HEK293 (cell line): ENCODE measurements at regions not wholly inside any gene's neighbourhood (a gene's known extent, or its start where the extent isn't known, plus 50 kb on each side); places are given as distances from the start of the nearest gene placed in this dataset.

Source experiments
- CTCF ChIA-PET: fragments of 350-600 bp; formaldehyde crosslinking; extraction: SDS; loops from one replicate; lab custom pipeline; 2021; ENCODE audit warnings: antibody characterized with exemption; lab: Yijun Ruan, JAX
- POLR2A ChIA-PET: fragments of 300-600 bp; formaldehyde crosslinking; extraction: SDS; loops from one replicate; lab custom pipeline; 2020; ENCODE audit warnings: antibody characterized with exemption, inconsistent platforms; lab: Yijun Ruan, JAX
- H3K27ac ChIP-seq: fragments of 200-500 bp; sonication (Bioruptor generic); 2 replicates; pipeline ENCODE4 v1.5.1; 2014; ENCODE audit warnings: low read depth, low read length, control low read depth, inconsistent platforms; ENCODE audit errors: extremely low read depth
- H3K36me3 ChIP-seq, 2 experiments: fragments of 200-500 bp in 1 of 2; sonication (Bioruptor generic) in 1 of 2; 1 replicate in 1 of 2; 2 replicates in 1 of 2; pipeline ENCODE4 v1.5.1; 2014 to 2017; ENCODE audit warnings: inconsistent platforms in 2 of 2, low read length in 2 of 2; ENCODE audit not compliant: control insufficient read depth in 2 of 2, insufficient read depth in 1 of 2
- H3K4me1 ChIP-seq: fragments of 200-500 bp; sonication (Bioruptor generic); 2 replicates; pipeline ENCODE4 v1.5.1; 2014; ENCODE audit warnings: mild to moderate bottlenecking, low read length, inconsistent platforms; ENCODE audit not compliant: control insufficient read depth, insufficient read depth
- H3K4me3 ChIP-seq: 2 replicates; pipeline ENCODE4 v1.5.1; 2011; ENCODE audit warnings: low read depth, mild to moderate bottlenecking, control low read depth, low read length, moderate library complexity
- H3K9me3 ChIP-seq: fragments of 200-500 bp; sonication (Bioruptor generic); 2 replicates; pipeline ENCODE4 v1.5.1; 2014; ENCODE audit warnings: low read depth, low read length, inconsistent platforms; ENCODE audit not compliant: control insufficient read depth, insufficient read depth
- HOXA7 ChIP-seq: sonication (generic); formaldehyde crosslinking; IDR thresholded peaks from 2 replicates; pipeline ENCODE4 v1.8.1; 2022; ENCODE audit warnings: missing genetic modification reagents, borderline replicate concordance
- INSM2 ChIP-seq: fragments of 450-650 bp; formaldehyde crosslinking; IDR thresholded peaks from 2 replicates; pipeline ENCODE4 v1.5.1; 2016; ENCODE audit warnings: missing biosample characterization, missing genetic modification characterization
- KLF7 ChIP-seq: fragments of 450-650 bp; formaldehyde crosslinking; IDR thresholded peaks from 2 replicates; pipeline ENCODE4 v1.5.1; 2016; ENCODE audit warnings: missing biosample characterization, missing genetic modification characterization, borderline replicate concordance
- PRDM1 ChIP-seq: fragments of 450-650 bp; formaldehyde crosslinking; IDR thresholded peaks from 2 replicates; pipeline ENCODE4; 2016; ENCODE audit warnings: missing biosample characterization, missing genetic modification characterization
- PRDM10 ChIP-seq: fragments of 450-650 bp; formaldehyde crosslinking; IDR thresholded peaks from 2 replicates; pipeline ENCODE4 v1.5.1; 2016; ENCODE audit warnings: missing biosample characterization, missing genetic modification characterization
- REPIN1 ChIP-seq: fragments of 450-650 bp; formaldehyde crosslinking; IDR thresholded peaks from 2 replicates; pipeline ENCODE4 v1.5.1; 2017; ENCODE audit warnings: missing biosample characterization, missing genetic modification characterization, low read depth
- SCRT1 ChIP-seq: fragments of 450-650 bp; formaldehyde crosslinking; IDR thresholded peaks from 2 replicates; pipeline ENCODE4 v1.5.1; 2016; ENCODE audit warnings: missing biosample characterization, missing genetic modification characterization, borderline replicate concordance
- SETDB1 ChIP-seq: IDR thresholded peaks from one replicate; pipeline ENCODE4 v1.6.1; 2017; ENCODE audit warnings: mild to moderate bottlenecking, low read length, moderate library complexity, mixed read lengths; ENCODE audit not compliant: insufficient read length
- SP3 ChIP-seq: fragments of 450-650 bp; formaldehyde crosslinking; IDR thresholded peaks from 2 replicates; pipeline ENCODE4 v1.5.1; 2016; ENCODE audit warnings: missing biosample characterization, missing genetic modification characterization
- ZBTB8A ChIP-seq: fragments of 450-650 bp; formaldehyde crosslinking; IDR thresholded peaks from 2 replicates; pipeline ENCODE4 v1.5.1; 2016; ENCODE audit warnings: missing biosample characterization, missing genetic modification characterization
- ZIC2 ChIP-seq: fragments of 450-650 bp; formaldehyde crosslinking; IDR thresholded peaks from 2 replicates; pipeline ENCODE4 v1.5.1; 2016; ENCODE audit warnings: missing biosample characterization, missing genetic modification characterization
- ZNF140 ChIP-seq: fragments of 450-650 bp; formaldehyde crosslinking; IDR thresholded peaks from 2 replicates; pipeline ENCODE4 v1.5.1; 2016; ENCODE audit warnings: missing biosample characterization, missing genetic modification characterization
- ZNF175 ChIP-seq: fragments of 450-650 bp; formaldehyde crosslinking; IDR thresholded peaks from 2 replicates; pipeline ENCODE4 v1.5.1; 2016; ENCODE audit warnings: missing biosample characterization, missing genetic modification characterization
- ZNF404 ChIP-seq: fragments of 450-650 bp; formaldehyde crosslinking; IDR thresholded peaks from 2 replicates; pipeline ENCODE4 v1.5.1; 2017; ENCODE audit warnings: missing biosample characterization, missing genetic modification characterization
- ZNF548 ChIP-seq: fragments of 450-650 bp; formaldehyde crosslinking; IDR thresholded peaks from 2 replicates; pipeline ENCODE4 v1.5.1; 2016; ENCODE audit warnings: missing biosample characterization, missing genetic modification characterization
- ZNF558 ChIP-seq: fragments of 450-650 bp; formaldehyde crosslinking; IDR thresholded peaks from 2 replicates; pipeline ENCODE4 v1.5.1; 2016; ENCODE audit warnings: missing biosample characterization, missing genetic modification characterization
- ZNF585B ChIP-seq: fragments of 450-650 bp; formaldehyde crosslinking; IDR thresholded peaks from 2 replicates; pipeline ENCODE4 v1.5.1; 2016; ENCODE audit warnings: missing biosample characterization, missing genetic modification characterization
- ZNF621 ChIP-seq: fragments of 450-650 bp; formaldehyde crosslinking; IDR thresholded peaks from 2 replicates; pipeline ENCODE4 v1.5.1; 2017; ENCODE audit warnings: missing biosample characterization, missing genetic modification characterization
- ZNF654 ChIP-seq: fragments of 450-650 bp; formaldehyde crosslinking; IDR thresholded peaks from 2 replicates; pipeline ENCODE4 v1.5.1; 2016; ENCODE audit warnings: low read depth, missing biosample characterization, missing genetic modification characterization
- ZNF707 ChIP-seq: fragments of 450-650 bp; formaldehyde crosslinking; IDR thresholded peaks from 2 replicates; pipeline ENCODE4 v1.5.1; 2016; ENCODE audit warnings: missing biosample characterization, missing genetic modification characterization
- ZSCAN30 ChIP-seq: fragments of 450-650 bp; IDR thresholded peaks from 2 replicates; pipeline ENCODE4 v1.5.1; 2018; ENCODE audit warnings: missing biosample characterization, mild to moderate bottlenecking, missing genetic modification characterization, moderate library complexity

- Histone ChIP-seq H3K9me3 (no peaks in the 10 kb centered on the region; the same call in 1 of the 2 replicates), H3K4me1 (no peaks in the 10 kb centered on the region), H3K4me3 (no peak overlapping the region), H3K36me3 (no peaks in the 10 kb centered on the region), H3K27ac (no peak overlapping the region)
- CTCF ChIA-PET: no interaction called here
- POLR2A ChIA-PET: no interaction called here
- TF ChIP-seq ZNF585B (tag by site-specific recombination) (no peak), REPIN1 (no peak), ZNF621 (tag by site-specific recombination) (no peak), PRDM1 (tag by site-specific recombination) (no peak), ZNF140 (tag by site-specific recombination) (no peak), ZNF558 (tag by site-specific recombination) (no peak), HOXA7 (no peak), ZNF548 (tag by site-specific recombination) (no peak)
These were observed 1760.3 kb downstream of the NCAM2 start for GRCh38 chr21:22758478-22758877.

- CTCF ChIA-PET: interaction anchor here (1.2 kb wide), 1 partner anchor 29 kb away, joined by 7 read pairs; no protein-coding TSS in a partner anchor
- no peak overlapping the region for H3K4me3 ChIP-seq
- no peak overlapping the region for H3K27ac ChIP-seq
- no peaks in the 10 kb centered on the region for H3K4me1 ChIP-seq
- TF ChIP-seq INSM2 (tag by site-specific recombination): no peak
- TF ChIP-seq ZIC2: no peak
- TF ChIP-seq SP3 (tag by site-specific recombination): no peak
- no peak for TF ChIP-seq ZNF175 (tag by site-specific recombination)
- no peak for TF ChIP-seq SCRT1 (tag by site-specific recombination)
- no peaks in the 10 kb centered on the region; the same call in 1 of the 2 replicates for H3K9me3 ChIP-seq
- H3K36me3 ChIP-seq: no peaks in the 10 kb centered on the region
- POLR2A ChIA-PET: no interaction called here
These were observed 1764.3 kb downstream of the NCAM2 start for GRCh38 chr21:22762463-22762862.

GRCh38 chr21:22763442-22763841 is 1765.2 kb downstream of the NCAM2 start:
- no peaks in the 10 kb centered on the region for H3K4me1 ChIP-seq
- no peaks in the 10 kb centered on the region for H3K36me3 ChIP-seq
- POLR2A ChIA-PET: no interaction called here
- CTCF ChIA-PET: interaction anchor here (1.2 kb wide), 1 partner anchor 28 kb away, joined by 7 read pairs; no protein-coding TSS in a partner anchor
- TF ChIP-seq SETDB1: no peak
- TF ChIP-seq ZNF404 (tag by site-specific recombination): no peak
- TF ChIP-seq PRDM10 (tag by site-specific recombination): no peak
- TF ChIP-seq ZNF707 (tag by site-specific recombination): no peak
- no peak for TF ChIP-seq KLF7 (tag by site-specific recombination)
- no peak for TF ChIP-seq ZNF654 (tag by site-specific recombination)
- TF ChIP-seq ZBTB8A (tag by site-specific recombination): no peak
- TF ChIP-seq ZSCAN30 (tag by site-specific recombination): no peak
- no peak overlapping the region for H3K27ac ChIP-seq
- no peaks in the 10 kb centered on the region; the same call in none of the 2 replicates for H3K9me3 ChIP-seq
- H3K4me3 ChIP-seq: no peak overlapping the region
